ENCODE measurements at regions not wholly inside any gene's neighbourhood (a gene's known extent, or its start where the extent isn't known, plus 50 kb on each side); places are given as distances from the start of the nearest gene placed in this dataset.

DNA sequence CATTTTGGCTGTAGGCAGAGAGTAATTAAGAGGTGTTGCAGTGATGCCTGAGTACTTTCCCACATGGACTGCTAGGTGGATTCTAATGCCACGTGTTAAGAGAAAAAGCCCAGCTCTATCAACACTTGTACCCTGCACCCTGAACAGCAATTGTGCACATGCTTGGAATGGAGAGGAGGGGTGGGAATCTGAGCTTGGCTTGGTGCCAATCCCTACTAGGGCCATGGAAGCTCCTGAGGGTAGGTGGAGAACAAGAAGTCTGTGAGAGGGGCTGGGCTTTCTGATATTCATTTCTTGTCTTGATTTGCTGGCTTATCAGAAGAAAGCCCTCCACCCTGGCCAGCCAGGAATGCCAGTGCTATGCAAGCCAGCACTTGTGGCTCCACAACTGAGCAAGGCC lies 292.2 kb downstream of the KCNS3 start:
- Histone ChIP-seq H3K9me1 (ENCODE audit: control insufficient read depth, extremely low read depth, insufficient read depth, low read length) (no peaks in the 10 kb centered on the region), H3K4me1 (ENCODE audit: control insufficient read depth, extremely low read depth, insufficient read depth, low read length) (no peaks in the 10 kb centered on the region), H3K27ac (ENCODE audit: control insufficient read depth, insufficient read depth, low read length) (no peak overlapping the region), H3K9ac (ENCODE audit: control insufficient read depth, extremely low read depth, insufficient read depth, low read length) (no peak overlapping the region), H3K4me2 (ENCODE audit: control insufficient read depth, extremely low read depth, insufficient read depth, low read depth, low read length) (no peak overlapping the region), H3K36me3 (ENCODE audit: control insufficient read depth in 2 of 2, extremely low read depth in 1 of 2, insufficient read depth in 2 of 2, low read length in 2 of 2) (no peaks in the 10 kb centered on the region), H3K79me2 (ENCODE audit: control insufficient read depth, insufficient read depth, low read length) (no peaks in the 10 kb centered on the region), H3K27me3 (ENCODE audit: control insufficient read depth, extremely low read depth, insufficient read depth, low read length) (no peaks in the 10 kb centered on the region), H2AFZ (ENCODE audit: control insufficient read depth, low read length) (no peak overlapping the region), H4K20me1 (ENCODE audit: control insufficient read depth, extremely low read depth, insufficient read depth, low read length) (no peaks in the 10 kb centered on the region), H3K9me3 (ENCODE audit: control insufficient read depth, low read depth, low read length) (no peaks in the 10 kb centered on the region), H3K4me3 (ENCODE audit: control insufficient read depth in 2 of 3, extremely low read depth in 1 of 3, insufficient read depth in 2 of 3, low read depth in 1 of 3, low read length in 3 of 3) (no peak overlapping the region)
- dilution Hi-C loops (cut with MboI; ENCODE audit: extremely low pct_ligation_motif_present, low sequenced_read_pairs): no loop called here
- TF ChIP-seq, protein P1, sequence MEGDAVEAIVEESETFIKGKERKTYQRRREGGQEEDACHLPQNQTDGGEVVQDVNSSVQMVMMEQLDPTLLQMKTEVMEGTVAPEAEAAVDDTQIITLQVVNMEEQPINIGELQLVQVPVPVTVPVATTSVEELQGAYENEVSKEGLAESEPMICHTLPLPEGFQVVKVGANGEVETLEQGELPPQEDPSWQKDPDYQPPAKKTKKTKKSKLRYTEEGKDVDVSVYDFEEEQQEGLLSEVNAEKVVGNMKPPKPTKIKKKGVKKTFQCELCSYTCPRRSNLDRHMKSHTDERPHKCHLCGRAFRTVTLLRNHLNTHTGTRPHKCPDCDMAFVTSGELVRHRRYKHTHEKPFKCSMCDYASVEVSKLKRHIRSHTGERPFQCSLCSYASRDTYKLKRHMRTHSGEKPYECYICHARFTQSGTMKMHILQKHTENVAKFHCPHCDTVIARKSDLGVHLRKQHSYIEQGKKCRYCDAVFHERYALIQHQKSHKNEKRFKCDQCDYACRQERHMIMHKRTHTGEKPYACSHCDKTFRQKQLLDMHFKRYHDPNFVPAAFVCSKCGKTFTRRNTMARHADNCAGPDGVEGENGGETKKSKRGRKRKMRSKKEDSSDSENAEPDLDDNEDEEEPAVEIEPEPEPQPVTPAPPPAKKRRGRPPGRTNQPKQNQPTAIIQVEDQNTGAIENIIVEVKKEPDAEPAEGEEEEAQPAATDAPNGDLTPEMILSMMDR (optimal IDR thresholded peaks at IDR 0.05 in 1 of 3, IDR thresholded peaks at IDR 0.05 in 1 of 3, conservative IDR thresholded peaks at IDR 0.05 in 1 of 3; ENCODE audit: extremely low read depth in 1 of 3, insufficient read depth in 2 of 3, low read length in 3 of 3): no peak
- no peak for TF ChIP-seq EZH2 (IDR thresholded peaks at IDR 0.05; ENCODE audit: low read length)
- FAIRE-seq (no peak), DNase-seq (ENCODE audit: low read depth, low spot score) (no peak)

DNA sequence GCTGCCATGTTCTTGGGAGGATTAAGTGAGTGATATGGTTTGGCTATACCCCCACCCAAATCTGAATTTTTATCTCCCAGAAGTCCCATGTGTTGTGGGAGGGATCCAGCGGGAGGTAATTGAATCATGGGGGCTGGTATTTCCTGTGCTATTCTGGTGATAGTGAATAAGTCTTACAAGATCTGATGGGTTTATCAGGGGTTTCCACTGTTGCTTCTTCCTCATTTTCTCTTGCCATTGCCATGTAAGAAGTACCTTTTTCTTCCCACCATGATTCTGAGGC lies 291.4 kb downstream of the KCNS3 start:
- Histone ChIP-seq H3K9me1 (ENCODE audit: control insufficient read depth, extremely low read depth, insufficient read depth, low read length) (no peaks in the 10 kb centered on the region), H3K9ac (ENCODE audit: control insufficient read depth, extremely low read depth, insufficient read depth, low read length) (no peak overlapping the region), H3K4me1 (ENCODE audit: control insufficient read depth, extremely low read depth, insufficient read depth, low read length) (no peaks in the 10 kb centered on the region), H3K79me2 (ENCODE audit: control insufficient read depth, insufficient read depth, low read length) (no peaks in the 10 kb centered on the region), H3K4me3 (ENCODE audit: control insufficient read depth in 2 of 3, extremely low read depth in 1 of 3, insufficient read depth in 2 of 3, low read depth in 1 of 3, low read length in 3 of 3) (no peak overlapping the region), H3K27me3 (ENCODE audit: control insufficient read depth, extremely low read depth, insufficient read depth, low read length) (no peaks in the 10 kb centered on the region), H3K27ac (ENCODE audit: control insufficient read depth, insufficient read depth, low read length) (no peak overlapping the region), H2AFZ (ENCODE audit: control insufficient read depth, low read length) (no peak overlapping the region), H3K9me3 (ENCODE audit: control insufficient read depth, low read depth, low read length) (no peaks in the 10 kb centered on the region), H3K36me3 (ENCODE audit: control insufficient read depth in 2 of 2, extremely low read depth in 1 of 2, insufficient read depth in 2 of 2, low read length in 2 of 2) (no peaks in the 10 kb centered on the region), H3K4me2 (ENCODE audit: control insufficient read depth, extremely low read depth, insufficient read depth, low read depth, low read length) (no peak overlapping the region), H4K20me1 (ENCODE audit: control insufficient read depth, extremely low read depth, insufficient read depth, low read length) (no peaks in the 10 kb centered on the region)
- FAIRE-seq (no peak), DNase-seq (ENCODE audit: low read depth, low spot score) (no peak)
- dilution Hi-C loops (cut with MboI; ENCODE audit: extremely low pct_ligation_motif_present, low sequenced_read_pairs): no loop called here
- TF ChIP-seq, protein P1 (optimal IDR thresholded peaks at IDR 0.05 in 1 of 3, IDR thresholded peaks at IDR 0.05 in 1 of 3, conservative IDR thresholded peaks at IDR 0.05 in 1 of 3; ENCODE audit: extremely low read depth in 1 of 3, insufficient read depth in 2 of 3, low read length in 3 of 3): no peak
- no peak for TF ChIP-seq EZH2 (IDR thresholded peaks at IDR 0.05; ENCODE audit: low read length)

All from keratinocyte (primary cell).